NOMO-1 treated with DMSO at 0.1 percent for 48 hours (cell line): ENCODE measurements at regions not wholly inside any gene's neighbourhood (a gene's known extent, or its start where the extent isn't known, plus 50 kb on each side); places are given as distances from the start of the nearest gene placed in this dataset.

Source experiments
- DNase-seq: peaks from one replicate; lab custom pipeline; 2025; ENCODE audit not compliant: unreplicated experiment; lab: John Stamatoyannopoulos, UW

DNA sequence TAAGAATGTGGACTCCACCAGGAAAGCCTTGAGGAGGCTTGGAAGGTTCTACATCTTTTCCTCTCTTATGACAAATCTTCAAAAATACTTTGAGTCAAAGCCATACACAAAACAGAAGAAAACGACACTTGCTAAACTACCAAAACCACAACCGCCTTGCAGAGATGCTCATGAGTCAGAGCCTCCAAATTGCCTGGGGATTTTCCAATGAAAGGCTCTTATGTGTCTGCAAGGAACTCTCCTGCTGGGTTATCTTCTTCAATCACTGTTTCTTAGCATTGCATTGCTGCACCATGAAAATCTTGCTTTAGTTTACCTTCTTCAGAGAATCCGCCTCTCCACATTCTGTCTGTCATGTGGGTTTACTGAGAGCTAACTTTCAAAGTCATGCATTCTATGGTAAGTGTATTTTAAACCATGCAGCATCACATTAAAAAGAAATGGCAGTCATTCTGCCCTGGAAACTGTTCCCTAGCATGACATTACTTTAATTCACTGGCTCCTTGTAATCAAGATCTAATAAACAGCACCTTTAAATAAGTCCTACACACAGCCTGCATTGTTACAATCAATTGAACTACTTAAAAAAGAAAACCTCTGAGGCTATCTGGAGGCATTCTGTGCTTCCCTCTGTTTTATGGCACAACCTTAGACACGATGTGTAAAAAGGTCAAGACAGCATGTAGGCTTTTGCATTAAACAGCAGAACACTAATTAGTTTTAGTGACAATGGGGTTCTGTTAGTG is 210.0 kb upstream of the FOXD3 start:
- DNase-seq: no peak

DNA sequence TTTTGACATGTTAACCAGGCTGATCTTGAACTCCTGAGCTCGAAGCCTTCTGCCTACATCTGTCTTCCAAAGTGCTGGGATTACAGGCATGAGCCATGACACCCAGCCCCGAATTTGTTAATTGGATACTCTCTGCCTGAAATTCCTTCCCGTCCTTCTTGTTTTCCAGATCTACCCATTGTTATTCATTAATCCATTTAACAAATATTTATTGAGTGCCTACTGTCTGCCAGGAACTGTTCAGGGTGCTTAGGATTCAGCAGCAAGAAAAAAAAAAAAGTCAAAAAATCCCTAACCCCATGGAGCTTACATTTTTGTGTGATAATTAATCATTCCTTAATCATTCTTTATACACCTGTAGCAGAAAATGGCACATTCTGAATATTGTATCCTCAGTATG is 206.8 kb upstream of the FOXD3 start:
- DNase-seq: no peak

GRCh38 chr1:63116016-63116415 is 206.4 kb upstream of the FOXD3 start:
- no peak for DNase-seq

DNA sequence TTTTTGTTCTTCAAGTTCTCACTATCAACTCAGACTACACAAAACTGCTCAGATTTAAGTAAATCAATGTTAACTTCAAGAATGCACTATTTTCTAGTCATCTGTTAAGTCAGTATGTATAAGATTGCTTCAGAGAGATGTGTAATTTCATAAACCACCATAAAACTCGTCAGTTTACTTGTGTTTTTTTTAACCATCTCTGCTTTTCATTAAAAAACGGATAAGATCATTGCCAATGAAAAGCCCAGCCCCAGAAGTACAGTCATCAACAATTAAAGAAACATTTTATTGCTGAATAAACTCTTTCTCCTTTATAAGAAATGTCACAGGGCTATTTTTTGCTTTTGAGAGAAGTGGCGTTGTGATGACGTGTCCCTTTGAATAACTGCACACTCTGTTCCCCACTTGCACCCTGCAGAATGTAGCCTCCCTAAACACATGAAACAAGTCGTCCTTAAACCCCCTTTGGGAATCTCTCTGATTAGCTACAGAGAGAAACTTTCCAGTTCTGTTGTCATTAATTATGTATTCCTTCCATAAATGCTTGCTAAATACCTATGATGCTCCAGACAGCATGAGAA is 202.7 kb upstream of the FOXD3 start:
- no peak for DNase-seq

DNA sequence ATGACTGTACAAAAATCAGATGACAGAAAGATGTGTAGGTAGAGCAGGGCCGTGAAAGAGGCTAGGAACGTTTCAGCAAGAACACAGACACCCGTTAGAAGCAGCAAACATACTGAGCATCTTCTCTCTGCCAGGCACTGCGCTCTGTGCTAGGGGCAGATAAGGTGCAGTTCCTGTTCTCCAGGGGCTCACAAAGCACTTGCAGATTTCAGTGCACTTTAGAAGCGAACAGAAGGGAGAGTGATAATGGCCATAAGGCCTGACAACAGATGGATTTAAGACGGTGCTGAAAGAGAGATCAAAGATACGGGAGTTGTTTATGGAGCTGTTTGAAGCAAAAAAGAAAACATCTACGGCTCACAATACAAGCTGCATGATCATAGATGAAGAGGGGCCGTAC is 200.3 kb upstream of the FOXD3 start:
- DNase-seq: no peak

- peak; percentile 72 for DNase-seq
Observed at GRCh38 chr1:63124666-63125191, 197.6 kb upstream of the FOXD3 start.

DNA sequence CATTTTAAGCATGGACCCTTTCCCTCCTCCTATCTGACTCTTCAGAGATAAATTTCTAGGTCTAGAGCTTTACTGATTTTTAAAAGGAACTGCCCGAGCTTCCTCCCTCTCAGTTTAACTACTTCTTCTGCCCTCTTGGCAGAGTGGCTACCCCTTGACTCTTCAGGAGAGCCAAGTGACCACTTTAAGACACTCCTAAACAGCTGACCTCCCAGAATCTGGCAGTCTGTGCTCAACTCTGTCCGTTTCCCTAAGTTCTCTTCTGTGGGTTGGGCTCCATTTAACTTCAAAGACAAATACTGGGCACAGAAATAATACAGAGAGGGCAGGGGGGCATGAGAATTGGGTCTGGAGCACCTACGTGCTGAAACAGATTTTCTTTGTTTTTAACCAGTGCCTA is 196.3 kb upstream of the FOXD3 start:
- no peak for DNase-seq

DNA sequence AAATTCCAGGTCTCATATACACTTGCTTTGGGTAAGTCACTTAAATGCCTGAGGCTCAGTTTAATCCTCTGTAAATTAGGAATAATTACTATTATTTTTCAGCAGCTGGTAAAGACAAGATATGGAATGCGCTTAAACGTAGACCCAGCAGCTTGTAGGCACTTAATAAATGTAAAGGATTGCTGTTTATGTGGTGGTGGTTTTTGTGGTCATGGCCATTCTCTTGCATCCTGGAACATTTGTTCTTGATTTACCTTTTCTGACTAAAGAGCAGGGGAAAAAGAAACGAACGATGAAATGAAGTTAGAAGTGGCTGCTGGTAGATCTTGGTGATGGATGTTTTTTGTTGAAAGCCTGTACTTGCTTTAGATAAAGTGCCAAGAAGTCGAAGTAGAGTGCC is 195.0 kb upstream of the FOXD3 start:
- DNase-seq: no peak

DNA sequence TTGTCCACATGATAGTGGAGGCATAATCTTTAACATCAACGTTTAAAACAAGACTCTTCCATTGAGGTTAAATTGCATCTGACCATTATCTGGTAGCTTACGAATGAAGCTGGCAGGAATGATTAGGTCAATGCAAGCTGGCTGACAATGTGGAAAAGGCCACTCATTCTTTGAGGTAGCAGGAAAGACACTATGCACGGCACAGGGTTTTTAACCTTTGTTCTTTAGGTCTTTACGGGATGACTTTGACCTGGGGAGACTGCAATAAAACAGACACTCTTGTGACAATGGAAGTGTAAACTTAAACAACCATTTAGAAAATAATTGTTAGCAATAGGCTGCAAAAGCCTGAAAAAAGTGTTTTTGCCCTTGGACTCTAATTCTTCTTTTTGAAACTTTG is 193.8 kb upstream of the FOXD3 start:
- DNase-seq: no peak

DNA sequence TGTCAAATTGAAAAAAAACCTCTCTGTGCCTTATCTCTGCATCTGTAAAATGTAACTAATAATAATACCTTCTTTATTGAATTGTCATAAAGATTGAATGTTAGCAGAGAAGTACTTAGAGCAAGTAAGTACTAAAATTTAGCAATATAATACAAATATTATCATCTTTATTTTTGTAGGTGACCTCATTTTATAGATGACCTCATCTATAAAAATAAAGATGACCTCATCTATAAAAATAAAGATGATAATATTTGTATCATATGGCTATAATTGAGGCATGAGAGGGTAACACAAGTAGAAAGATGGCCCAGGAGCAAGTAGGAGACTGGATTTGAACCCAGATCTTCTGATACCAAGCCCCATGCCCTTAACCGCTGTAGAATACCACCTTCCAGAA is 193.2 kb upstream of the FOXD3 start:
- no peak for DNase-seq

- no peak for DNase-seq
Observed at GRCh38 chr1:63129855-63130254, 192.5 kb upstream of the FOXD3 start.

GRCh38 chr1:63134501-63135173 is 187.7 kb upstream of the FOXD3 start:
- no peak for DNase-seq

- no peak for DNase-seq
Observed at GRCh38 chr1:63135174-63135512, 187.2 kb upstream of the FOXD3 start.

GRCh38 chr1:63135801-63136200 is 186.6 kb upstream of the FOXD3 start:
- no peak for DNase-seq

DNA sequence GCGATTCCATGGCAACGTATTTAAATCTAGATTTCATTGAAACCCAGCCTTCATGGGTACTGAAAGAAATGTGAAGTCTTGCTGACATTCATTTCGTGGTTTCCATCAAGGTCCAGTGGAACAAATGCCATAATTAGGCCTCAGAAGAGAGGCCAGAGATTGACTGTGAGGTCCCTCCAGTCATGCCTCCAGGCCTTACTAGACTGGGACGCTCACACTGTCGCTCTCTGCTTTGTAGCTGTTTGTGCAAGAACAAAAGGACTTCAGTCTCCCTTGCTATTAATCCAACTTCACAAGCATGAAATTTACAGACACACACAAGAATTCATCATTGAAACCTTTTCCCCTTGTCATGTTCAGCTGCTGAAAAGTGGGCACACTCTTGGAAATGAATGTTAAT is 180.4 kb upstream of the FOXD3 start:
- DNase-seq: no peak

DNA sequence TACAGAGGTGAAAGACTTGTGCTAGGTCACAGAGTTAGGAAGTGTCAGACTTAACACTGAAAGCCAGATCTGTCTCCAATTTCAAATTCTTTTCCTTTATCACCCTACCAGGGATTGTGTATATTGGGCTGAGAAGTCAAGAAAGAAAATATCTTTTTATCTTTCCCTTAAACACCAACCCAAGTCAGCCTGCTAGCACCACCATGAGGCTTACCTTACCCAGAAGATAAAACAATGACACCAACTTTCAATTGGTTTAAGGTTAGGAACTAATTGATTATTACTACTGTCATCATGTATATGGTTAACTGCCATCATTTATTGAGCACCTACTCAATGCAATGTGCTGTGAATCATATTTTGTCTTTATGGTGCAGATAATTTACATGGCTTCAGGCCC is 178.9 kb upstream of the FOXD3 start:
- no peak for DNase-seq

- no peak for DNase-seq
Observed at GRCh38 chr1:63147783-63148182, 174.6 kb upstream of the FOXD3 start.

DNA sequence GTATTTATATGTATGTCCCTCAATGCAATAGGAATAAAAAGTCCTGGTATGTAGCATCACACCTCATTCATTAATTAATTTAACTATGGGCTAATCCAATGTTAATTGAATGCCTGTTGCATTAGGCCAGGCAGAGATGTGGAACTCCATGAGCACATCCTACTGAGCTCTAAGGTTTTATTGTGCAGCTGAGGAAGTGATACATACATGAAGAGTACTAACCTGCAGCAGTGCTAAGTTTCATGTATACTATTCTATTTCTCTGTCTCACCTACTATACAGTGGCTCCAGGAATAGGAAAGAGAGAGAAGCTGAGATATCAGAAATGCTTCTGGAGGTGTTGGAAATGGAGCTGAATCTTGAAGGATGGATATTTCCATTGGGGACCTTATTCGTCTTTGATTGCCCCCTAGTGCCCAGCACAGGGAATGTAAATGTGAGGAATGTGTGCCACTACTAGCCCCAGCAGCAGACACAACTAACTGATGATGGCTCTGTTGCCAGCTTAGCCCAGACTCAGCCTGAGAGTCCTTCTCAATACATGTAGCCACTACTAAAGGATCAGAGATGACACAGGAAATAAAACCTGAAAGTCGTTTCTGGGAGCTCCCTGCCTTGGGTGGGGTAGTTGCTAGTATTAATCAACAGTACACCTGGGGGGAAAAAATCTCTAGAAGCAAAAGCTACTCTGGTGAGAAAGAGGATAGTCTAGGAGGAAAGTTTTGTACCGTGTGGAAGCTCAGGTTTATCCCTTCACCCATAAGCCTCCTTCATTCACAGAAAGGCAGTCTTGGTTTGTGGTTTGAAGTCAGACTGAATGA is 173.3 kb upstream of the FOXD3 start:
- DNase-seq: peak; percentile 18

DNA sequence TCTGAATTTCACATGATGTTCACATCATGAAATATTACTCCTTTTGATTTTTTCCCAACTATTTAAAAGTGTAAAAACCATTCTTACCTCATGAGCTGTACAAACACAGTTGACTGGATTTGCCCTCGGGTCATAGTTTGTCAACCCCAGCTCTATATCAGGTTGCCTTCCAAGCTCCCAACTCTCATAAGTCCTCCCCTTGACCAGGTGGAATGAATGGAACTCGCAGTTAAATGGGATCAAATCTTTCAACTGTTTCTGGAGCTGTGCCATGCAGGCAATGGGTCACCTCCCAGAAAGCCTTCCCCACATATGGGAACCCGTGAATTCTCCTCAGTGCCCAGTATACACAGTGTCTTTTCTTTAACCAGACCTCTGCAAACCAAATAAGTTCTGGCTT is 169.8 kb upstream of the FOXD3 start:
- no peak for DNase-seq

GRCh38 chr1:63155437-63155836 is 166.9 kb upstream of the FOXD3 start:
- DNase-seq: no peak

DNA sequence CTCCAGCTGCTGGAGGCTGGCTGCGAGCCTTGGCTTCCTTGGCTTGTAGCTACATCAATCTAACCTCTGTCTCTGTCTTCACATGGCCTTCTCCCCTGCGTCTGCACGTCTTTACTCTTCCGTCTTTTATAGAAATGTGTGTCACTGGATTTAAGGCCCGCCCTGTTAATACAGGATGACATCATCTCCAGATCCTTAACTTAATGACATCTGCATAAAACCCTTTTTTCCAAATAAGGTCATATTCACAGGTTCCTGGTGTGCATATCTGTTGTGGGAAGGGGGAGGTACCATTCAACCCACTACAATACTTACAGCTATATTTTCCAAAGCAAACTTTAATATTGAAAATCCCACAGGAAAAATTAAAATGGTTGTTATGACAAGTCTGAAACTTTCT is 165.3 kb upstream of the FOXD3 start:
- DNase-seq: no peak

DNA sequence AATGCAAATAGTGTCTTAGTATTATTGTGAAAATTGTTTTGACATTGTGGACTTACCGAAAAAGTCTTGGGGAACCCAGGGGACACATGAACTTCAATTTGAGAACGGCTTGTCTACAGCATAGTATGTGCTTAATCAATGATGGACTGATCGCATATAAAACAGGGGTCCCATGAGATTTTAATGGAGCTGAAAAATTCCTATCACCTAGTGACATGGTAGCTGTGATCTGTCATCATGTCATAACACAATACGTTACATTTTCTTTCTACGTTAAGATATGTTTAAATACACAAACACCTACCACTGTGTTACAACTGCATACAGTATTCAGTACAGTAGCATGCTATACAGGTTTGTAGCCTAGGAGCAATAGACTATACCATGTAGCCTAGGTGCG is 153.3 kb upstream of the FOXD3 start:
- DNase-seq: no peak
